Stromal cell of bone marrow (primary cell): ENCODE measurements at regions not wholly inside any gene's neighbourhood (a gene's known extent, or its start where the extent isn't known, plus 50 kb on each side); places are given as distances from the start of the nearest gene placed in this dataset.
"Not testable (repeated sequence)": the region's sequence is repeated elsewhere in the genome, so short reads cannot be mapped to it uniquely, and the experiment has no call there.

Experiments used
- DNase-seq: peaks from one replicate; pipeline ENCODE4 v3.0.0-alpha.2; 2012; ENCODE audit warnings: low read depth

GRCh38 chr4:4037399-4038138 lies 189.2 kb downstream of the OTOP1 start:
- DNase-seq, result not testable (repeated sequence)

GRCh38 chr4:4045823-4046222 lies 180.9 kb downstream of the OTOP1 start:
- DNase-seq, result not testable (repeated sequence)

GRCh38 chr4:4046686-4047085 lies 180.0 kb downstream of the OTOP1 start:
- DNase-seq, result not testable (repeated sequence)

- not testable (repeated sequence) for DNase-seq
Observed at GRCh38 chr4:4047202-4047601, 179.5 kb downstream of the OTOP1 start.

GRCh38 chr4:4048227-4048626 lies 178.5 kb downstream of the OTOP1 start:
- DNase-seq, result not testable (repeated sequence)

GRCh38 chr4:4050781-4051180 lies 175.9 kb downstream of the OTOP1 start:
- DNase-seq, result not testable (repeated sequence)

GRCh38 chr4:4052933-4053332 lies 173.8 kb downstream of the OTOP1 start:
- DNase-seq, result not testable (repeated sequence)

- DNase-seq, result peak; percentile 10
Observed at GRCh38 chr4:4057226-4057625, 169.5 kb downstream of the OTOP1 start.

- not testable (repeated sequence) for DNase-seq
Observed at GRCh38 chr4:4084171-4084570, 142.6 kb downstream of the OTOP1 start.

- DNase-seq, result not testable (repeated sequence)
Observed at GRCh38 chr4:4089716-4090419, 136.9 kb downstream of the OTOP1 start.

- not testable (repeated sequence) for DNase-seq
Observed at GRCh38 chr4:4090720-4091119, 136.0 kb downstream of the OTOP1 start.

GRCh38 chr4:4092159-4092558 lies 134.6 kb downstream of the OTOP1 start:
- DNase-seq, result not testable (repeated sequence)

GRCh38 chr4:4099610-4100009 lies 127.1 kb downstream of the OTOP1 start:
- not testable (repeated sequence) for DNase-seq

GRCh38 chr4:4106923-4107322 lies 119.8 kb downstream of the OTOP1 start:
- DNase-seq, result not testable (repeated sequence)

- DNase-seq, result peak; percentile 11
Observed at GRCh38 chr4:4107411-4108107, 119.2 kb downstream of the OTOP1 start.

- not testable (repeated sequence) for DNase-seq
Observed at GRCh38 chr4:4115381-4115780, 111.3 kb downstream of the OTOP1 start.

GRCh38 chr4:4116901-4117300 lies 109.8 kb downstream of the OTOP1 start:
- not testable (repeated sequence) for DNase-seq

- not testable (repeated sequence) for DNase-seq
Observed at GRCh38 chr4:4134368-4134767, 92.4 kb downstream of the OTOP1 start.

- DNase-seq, result not testable (repeated sequence)
Observed at GRCh38 chr4:4136621-4137020, 90.1 kb downstream of the OTOP1 start.
